NCI-H524 treated with DMSO at 0.1 percent for 48 hours (cell line): ENCODE measurements at regions not wholly inside any gene's neighbourhood (a gene's known extent, or its start where the extent isn't known, plus 50 kb on each side); places are given as distances from the start of the nearest gene placed in this dataset.

Source experiments
- DNase-seq: peaks from one replicate; lab custom pipeline; 2025; lab: John Stamatoyannopoulos, UW

DNA sequence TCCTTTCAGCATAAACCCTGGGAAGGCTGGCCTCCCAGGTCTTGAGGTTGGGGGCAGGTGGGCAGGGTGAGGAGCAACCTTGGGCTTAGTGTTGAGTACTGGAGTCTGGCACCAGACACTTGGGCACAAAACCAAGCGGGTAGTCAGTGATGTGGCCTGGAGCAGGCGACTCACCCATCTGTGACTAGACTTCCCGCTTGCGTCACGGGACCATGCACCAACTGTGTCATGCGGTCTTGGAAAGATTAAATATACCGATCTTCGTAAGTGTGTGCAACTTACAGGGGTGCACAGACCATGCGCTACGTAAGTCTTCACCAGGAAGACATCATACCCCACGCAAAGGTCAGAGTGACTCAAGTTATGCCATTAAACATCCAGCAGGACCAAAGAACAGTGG is 304.4 kb upstream of the IRX4 start:
- DNase-seq: no peak

DNA sequence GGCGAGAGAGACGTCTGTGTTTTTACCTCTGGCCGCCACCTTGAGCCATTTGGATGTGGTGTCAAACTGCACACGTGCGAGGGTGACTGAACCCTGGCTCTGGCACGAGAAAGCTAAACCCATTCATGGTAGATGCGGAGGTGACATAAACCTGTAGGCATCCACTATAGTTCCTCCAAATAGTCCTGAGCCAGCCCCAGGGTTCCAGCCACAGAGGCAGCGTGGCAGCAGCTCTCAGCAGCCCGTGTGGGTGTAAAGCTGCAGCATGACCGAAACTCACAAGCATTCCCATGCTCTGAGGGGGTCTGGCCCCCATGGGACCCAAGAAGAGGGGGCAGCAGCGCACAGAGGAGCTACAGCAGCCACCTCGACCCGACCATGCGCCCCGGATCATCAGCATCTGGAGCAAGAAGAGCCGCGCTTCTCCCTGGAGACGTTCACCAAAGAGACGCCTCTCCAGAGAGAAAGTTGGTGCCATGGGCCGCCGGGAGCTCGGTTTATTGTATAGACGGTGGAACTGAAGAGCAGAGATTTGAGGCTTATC is 303.8 kb upstream of the IRX4 start:
- DNase-seq: no peak

DNA sequence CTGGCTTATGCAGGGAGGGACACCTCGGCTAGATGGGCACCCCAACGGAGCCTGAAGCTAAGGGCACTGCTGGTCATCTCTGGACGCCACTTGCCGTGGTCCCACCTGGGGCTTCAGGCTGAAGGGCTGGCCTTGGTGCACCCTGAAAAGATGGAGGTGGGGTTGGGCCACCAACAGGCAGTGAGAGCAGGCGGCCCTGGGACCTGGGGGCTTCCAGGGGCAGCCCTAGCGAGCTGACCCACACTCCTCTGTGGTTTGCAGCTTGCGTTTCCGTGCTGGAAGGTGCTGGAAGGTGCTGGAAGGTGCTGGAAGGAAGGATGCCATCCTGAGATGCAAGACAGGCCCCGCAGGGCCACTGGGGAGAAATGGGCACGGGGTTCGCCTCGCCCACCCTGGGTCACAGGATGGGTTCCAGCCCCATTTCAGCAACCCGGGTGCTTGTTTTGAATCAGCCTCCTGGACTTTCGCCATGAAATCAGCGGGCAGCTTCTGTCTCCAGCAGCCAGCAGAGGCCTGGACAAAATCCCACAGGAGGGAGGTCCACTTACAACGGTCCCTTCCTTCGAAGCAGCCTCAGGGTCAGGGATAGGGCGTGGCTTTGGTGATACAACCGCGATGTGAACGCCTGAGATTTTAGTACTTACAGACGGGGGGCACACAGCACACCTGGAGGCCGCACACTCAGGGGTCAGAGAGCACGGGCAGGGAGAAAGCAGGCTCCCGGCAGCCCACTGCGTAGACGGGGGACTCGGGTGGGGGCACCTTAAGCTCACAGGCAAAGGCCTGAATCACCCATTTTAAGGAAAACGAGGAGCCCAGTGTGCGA is 303.1 kb upstream of the IRX4 start:
- no peak for DNase-seq

DNA sequence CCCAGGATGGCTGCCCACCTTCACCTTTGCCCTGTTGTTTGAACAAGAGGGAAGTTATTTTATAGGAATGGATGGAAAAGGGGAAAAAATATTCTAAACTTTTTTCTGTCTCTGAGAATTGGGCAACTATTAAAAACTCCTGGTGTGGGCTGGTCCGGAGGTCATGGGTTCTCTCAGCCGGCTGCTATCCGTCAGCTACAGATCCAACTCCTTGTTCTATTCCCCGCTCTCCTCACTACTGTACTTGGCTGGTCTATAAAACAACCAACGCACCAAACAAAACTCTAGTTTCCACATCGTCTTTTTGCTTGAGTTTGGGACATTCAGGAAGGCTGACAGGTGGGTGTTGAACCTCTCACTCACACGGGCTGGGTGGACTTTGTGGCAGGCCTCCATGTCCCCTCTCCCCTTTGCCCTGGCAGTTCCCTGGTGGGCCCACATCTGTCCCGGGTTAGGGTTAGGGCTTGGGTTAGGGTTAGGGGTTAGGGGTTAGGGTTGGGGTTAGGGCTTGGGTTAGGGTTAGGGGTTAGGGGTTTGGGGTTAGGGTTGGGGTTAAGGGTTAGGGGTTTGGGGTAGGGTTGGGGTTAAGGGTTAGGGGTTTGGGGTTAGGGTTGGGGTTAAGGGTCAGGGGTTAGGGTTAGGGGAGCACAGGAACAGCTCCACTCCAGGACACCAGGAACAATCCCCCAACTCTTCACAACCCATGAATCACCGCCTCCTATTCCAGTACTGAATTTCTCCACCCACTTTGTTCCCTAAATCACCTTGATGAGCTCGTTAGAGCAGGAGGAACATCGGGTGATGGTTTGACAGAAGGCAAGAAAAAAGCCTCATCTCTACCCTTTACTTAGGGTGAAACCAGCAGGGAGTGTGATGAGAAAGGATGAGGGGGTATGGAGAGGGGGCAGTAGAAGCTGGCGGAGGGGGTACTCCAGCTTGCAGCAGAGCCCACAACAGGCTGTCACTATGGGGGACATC is 302.1 kb upstream of the IRX4 start:
- DNase-seq: no peak

DNA sequence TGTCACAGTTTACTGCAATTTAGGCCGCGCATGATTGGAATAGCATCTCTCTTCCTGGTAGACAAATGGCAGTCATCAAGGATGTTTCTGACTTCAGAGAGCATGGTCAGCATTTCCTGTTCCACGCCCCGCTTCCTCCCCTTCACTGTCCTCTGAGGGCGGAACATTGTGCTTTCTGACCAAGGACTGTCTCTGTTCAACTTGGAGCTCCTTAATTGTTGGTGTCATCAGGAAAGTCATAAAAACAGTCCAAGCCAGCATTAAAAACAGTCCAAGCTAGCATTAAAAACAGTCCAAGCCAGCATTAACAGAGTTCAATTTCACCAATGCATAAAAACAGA is 301.3 kb upstream of the IRX4 start:
- DNase-seq: no peak

DNA sequence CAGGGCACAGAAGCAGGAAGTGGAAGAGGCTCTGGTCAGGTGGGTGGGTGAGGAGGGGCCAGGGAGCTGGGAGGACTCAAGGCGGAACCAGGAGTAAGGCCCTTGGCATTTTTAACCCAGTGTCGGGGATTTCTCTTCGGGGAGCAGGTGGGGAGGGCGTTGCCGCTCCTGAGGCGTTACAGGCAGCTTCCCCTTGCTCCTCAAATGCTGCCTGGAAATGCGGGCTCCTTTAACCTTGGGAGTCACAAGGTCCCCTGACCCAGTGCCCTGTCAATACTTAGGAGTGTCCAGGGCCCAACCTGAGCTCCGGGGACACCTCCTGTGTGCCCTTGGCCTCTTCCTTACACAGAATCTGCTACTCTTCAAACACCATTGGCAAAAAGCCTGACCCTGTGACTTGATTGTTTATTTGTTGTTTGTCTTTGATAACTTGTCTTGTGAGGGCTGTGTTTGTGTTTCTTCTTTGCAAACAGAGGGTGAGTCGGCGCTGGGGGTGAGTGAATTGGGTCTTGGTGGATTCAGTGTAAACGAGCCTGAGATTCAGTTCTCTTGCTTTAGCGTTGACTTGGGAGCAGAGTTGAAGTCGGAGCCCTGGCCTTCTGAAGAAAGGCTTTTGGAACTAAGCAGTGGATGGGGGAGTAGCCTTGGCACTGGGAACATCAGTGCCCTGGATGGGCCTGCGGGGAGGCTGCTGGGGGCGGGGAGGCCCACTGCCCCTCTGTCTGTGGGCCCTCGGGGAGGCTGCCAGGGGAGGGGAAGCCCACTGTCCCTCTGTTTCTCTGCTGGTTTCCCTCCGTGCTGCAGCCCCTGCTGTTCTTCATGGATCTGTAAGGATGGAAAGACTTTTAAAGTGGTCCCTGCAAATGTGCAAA is 300.7 kb upstream of the IRX4 start:
- no peak for DNase-seq

DNA sequence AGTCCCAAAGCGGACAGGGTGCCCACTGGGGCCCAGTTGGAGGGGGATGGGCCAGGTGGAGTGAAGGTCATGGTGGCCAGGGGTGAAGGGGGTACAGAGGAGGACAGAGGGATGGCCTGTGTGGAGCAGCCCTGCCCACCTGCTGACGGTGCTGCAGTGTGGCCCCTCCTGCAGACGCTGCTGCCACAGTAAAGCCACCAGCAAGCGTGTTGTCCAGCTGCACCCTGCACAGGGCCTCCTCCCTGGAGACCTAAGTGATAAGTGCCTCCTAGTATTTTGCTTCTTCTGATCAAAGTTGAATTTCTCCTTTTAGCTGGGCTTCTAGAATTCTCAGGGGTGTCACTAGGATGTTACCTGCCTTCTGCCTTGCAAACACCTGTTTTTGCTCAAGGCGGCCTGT is 299.3 kb upstream of the IRX4 start:
- DNase-seq: no peak

DNA sequence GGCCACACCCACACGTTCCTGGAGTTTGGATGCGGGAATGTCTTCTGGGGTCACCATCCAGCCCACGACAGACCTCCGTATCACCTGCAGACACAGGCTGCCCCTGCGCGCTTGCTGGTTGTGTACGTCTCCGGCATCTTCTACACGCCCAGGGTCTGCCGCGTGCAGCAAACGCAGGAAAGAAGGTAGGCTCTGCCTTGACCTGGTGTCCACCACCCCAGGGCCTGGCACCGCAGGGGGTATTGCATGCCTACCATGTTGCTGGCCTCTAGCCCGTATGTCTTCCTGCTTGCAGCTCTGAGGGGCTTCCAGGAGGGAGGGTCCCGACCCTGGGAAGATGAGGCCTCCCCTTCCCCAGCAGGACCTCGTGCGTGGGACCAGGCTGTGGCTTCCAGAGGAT is 298.8 kb upstream of the IRX4 start:
- no peak for DNase-seq

DNA sequence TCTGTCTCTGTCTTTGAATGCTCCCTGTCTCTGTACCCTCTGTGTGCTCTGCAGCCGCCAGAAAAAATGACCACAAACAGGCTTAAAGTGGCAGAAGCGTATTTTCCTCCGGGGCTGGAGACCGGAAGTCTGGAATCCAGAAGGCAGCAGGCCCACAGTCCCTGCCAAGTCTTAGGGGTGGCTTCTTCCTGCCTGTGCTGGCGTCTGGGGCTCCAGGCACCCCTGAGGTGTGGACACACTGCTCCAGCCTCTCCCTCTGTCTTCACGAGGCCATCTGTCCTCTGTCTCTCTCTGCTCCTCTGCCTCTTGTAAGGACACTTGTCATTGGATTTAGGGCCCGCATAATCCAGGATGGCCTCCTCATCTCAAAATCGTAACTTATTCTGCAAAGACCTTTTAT is 298.4 kb upstream of the IRX4 start:
- no peak for DNase-seq

DNA sequence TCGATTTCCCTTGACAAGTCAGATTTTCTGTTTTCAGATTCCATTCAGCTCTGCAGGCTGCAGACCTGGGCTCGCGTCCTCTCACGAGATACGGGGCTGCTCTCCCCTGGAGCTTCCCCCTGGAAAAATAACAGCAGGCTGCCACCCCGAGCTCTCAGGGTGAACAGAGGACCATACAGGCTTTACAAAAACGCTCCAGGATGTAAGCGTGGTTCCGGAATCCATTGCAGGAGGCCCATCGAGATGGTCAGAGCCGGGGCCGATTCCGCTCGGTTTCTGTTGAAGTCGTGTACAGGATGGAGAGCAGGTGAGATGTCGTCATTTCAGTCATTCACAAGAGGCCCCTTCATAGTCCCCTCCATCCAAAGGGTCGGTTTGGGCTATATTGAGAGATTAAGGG is 297.7 kb upstream of the IRX4 start:
- DNase-seq: no peak

DNA sequence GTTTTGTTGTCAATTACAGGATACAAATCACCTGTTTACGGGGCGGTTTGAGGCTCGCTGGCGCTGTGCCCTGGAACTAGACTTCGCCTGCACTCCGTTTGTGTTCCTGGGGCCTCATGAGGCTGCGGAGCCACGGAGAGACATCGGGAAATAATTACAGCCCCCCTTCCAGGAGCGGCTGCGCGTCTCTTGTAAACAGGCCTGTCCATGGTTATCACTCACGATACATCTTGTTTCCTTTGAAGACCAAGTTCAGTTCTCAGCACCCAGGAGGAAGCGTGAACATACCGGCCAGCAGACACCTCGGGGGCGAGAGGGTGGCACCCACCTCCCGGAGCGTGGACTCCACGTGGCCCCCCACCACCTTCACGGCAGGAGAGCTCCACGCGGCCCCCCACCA is 297.1 kb upstream of the IRX4 start:
- DNase-seq: no peak

DNA sequence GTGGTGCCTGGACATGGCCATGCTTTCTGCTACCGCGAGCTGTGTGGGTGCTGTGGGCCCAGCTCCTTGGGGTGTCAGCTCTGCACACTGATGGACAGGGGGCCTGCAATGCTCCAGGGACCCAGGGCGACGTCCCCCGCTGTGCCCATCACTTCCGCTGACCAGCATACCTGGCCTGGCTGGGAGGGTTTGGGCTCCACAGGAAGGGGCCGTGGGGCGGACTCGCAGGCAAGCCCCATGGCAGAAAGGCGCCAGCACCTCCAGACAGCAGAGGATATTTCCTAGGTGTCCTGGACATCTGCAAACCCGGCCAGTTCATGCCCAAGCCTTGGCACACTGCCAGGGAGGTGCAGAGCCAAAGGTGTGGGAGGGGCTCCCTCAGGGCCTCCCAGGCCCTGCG is 295.8 kb upstream of the IRX4 start:
- DNase-seq: no peak

DNA sequence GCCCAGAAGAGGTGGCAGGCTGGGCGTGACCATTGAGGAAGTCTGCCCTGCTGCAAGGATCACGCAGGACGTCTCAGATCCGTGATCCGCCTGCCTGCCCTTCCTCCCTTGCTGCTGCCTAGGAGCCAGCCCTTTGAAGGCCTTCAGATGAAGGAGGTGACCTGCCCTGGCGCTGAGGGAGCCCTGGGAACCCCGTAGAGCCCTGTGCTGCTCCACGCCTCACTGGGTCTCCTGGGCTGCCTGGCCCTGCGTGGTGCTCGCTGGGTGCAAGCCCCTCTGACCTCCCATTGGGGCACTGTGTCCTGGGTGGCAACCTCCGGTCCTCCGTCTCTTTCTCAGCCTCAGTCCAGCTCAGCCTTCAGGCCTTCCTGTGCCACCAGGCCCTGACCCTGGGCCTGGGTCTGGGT is 295.3 kb upstream of the IRX4 start:
- no peak for DNase-seq

DNA sequence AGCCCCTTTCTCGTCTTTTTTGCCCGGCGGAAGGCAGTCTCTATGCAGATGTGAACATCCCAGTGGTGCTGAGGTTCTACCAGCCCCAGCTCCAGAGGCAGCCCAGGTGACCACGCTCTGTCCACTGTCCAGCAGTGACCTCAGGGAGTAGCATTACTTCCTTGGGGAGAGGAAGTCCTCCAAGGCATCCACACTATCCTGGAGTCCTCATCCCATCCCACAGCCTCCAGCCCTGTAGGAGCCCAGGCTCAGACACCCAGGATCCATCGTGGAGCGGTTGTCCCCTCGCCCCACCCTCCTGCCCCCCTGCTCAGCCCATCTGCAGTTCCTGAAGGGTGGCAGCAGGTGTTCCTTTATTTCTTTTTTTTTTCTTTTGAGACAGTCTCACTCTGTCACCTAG is 294.5 kb upstream of the IRX4 start:
- DNase-seq: no peak

DNA sequence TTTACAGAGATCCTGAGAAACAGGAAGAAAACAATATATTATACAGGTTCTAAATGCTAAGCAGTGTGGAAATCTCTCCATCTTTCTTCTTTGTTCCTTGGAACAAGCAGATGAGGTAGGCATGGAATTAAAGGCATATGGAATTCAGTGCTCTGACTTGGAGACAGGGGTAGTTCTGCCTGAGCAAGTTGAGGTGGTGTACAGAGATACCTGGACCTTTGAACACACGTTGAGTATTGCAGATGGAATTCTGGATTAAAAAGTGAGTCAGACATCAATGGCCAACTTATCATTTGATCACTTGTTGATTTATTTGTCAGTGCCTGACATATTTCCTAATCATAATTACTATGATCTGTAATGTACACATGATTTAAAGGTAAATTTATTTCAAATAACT is 293.9 kb upstream of the IRX4 start:
- DNase-seq: no peak

DNA sequence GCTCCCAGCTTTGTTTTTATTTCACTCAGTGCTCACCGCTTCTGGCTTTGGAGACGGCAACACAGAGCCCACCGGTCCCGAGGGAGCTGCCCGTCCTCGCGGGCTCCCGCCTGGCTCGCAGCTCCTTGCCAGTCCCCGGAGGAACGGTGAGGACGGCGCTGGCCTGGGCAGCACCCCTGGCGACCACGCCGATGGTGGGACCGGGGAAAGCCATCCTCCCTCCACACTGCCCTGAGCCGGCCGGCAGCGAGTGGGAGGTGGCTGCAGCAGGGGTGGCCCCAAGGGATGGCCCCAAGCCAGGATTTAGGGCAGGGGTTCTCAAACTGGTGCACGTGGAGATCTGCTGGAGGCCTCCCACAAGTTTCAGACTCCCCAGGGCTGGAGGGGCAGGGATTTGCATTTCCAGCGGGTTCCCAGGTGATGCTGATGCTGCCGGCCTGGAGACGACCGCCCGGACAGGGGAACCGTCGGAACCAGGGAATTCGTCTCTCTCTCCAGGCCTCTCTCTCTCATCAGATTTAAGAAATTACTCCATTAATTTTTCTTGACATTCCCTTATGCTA is 293.2 kb upstream of the IRX4 start:
- DNase-seq: no peak

DNA sequence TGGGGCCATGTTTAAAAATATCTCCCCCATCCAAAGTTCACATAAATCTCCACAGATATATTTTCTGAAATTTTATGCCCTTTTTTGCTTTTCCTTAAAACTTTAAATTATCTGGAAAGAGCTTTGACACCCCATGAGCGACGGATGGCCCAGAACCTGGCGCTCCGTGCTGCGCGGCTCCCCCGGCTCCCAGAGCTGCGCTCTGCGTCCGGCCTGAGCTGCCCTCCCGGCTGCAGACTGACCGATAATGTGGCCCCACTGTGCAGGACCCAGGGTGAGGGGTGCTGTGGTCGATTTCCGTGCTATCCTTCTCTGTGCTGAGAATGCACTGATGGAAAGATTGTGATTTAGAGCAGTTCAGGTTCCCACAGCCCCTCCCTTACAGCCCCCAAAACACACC is 292.3 kb upstream of the IRX4 start:
- DNase-seq: no peak

DNA sequence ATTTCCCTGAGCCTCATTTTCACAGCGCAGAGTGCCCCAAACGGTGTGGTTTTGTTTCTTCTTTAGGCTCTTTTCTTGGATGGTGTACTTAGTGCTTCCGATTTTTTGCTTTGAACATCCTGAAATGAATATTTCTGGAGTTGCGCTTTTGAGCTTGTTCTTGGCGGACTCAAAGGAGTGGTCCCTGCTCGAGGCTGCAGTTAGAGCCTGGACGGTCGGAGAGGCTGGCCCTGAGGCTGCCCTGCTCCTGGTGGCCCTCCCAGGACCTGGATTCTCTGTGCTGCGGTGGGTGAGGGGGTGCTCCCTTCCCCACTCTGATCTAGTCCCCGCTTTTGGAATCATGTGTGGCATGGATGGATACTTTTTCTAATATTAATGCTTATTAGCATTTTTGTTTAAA is 291.8 kb upstream of the IRX4 start:
- DNase-seq: no peak

DNA sequence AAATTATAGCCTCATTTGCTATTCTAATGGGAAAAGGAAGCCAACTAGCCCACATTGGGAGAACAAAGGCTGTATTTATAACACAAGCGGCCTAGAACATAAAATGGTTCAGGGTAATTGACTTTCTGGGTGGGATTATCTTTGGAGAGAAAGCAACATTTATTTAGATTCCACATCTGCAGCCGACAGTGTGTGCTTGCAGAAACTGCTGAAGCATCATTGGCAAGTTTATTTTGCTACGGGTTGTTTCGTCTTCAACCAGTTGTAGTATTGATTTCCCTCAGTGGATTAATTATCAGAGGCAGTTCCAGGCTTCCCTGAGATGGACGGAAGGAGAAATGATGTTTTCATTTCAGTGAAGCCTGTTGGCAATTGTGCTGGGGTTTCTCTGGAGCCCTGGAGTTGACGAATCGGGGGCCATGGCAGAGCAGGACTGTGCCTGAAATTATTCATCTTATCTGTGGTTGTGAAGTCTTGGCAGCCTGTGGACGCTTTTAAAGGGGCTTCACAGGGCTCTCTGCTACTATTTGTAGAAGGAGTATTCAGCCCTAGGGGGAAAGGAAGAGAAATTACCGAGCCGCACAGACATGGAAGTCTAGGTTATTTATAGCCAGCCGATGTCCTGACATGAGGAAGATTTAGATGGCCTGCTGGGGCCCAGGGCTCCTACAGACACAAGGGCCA is 290.6 kb upstream of the IRX4 start:
- no peak for DNase-seq

DNA sequence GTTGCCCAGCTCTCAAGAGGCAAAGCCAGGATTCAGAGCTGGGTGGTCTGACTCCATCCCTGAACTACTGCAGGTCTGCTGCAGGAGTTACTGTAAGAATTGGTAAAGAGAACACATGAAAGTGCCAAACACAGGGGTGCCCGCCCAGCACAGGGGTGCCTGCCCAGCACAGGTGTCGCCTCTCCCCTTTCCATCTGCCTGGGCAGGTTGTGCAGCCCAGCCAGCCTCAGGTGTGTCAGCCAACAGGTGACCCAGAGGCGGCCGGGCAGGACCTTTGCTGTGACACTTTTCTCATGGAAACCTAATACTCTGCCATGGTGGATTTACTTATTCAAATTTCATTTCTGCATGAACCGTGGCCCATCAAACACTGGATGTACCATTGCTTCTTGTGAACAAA is 289.7 kb upstream of the IRX4 start:
- DNase-seq: no peak

DNA sequence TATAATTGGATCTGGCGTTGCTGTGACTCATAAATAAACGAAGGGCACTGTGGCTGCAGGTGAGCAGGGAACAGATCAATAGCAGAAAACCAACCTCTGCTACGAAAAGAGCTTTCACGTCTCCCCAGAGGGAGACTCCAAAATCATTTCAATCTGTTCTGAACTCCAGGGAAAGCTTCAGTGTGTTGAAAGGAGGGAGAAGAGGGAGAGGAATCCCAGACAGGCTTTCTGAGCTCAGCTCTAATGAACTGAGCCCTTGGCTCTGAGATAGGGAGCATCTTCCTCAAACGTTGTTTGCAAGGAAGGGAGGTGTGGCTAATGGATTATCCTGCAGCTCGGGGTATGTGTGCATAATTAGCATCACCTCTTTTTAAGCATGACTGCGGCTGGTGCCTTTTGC is 288.0 kb upstream of the IRX4 start:
- no peak for DNase-seq
